Upper lobe of left lung (tissue), 4 donors: ENCODE measurements at regions not wholly inside any gene's neighbourhood (a gene's known extent, or its start where the extent isn't known, plus 50 kb on each side); places are given as distances from the start of the nearest gene placed in this dataset.

ENCODE experiments used
- CTCF ChIP-seq, 6 experiments: fragments of 450-650 bp in 4 of 6; fragments of 200-600 bp in 2 of 6; sonication (generic) in 2 of 6; IDR thresholded peaks; one replicate each; pipeline ENCODE4 v1.5.1; 2016 to 2019; ENCODE audit warnings: antibody characterized with exemption in 6 of 6
- EP300 ChIP-seq, 4 donors: sonication (generic); formaldehyde crosslinking; IDR thresholded peaks; one replicate each; pipeline ENCODE4 v1.5.1; 2017; ENCODE audit warnings: antibody characterized with exemption in 4 of 4, control low read depth in 2 of 4
- POLR2A ChIP-seq, 4 donors: fragments of 450-650 bp; IDR thresholded peaks; one replicate each; pipeline ENCODE4 v1.5.1; 2016 to 2017; ENCODE audit warnings: antibody characterized with exemption in 4 of 4, mild to moderate bottlenecking in 2 of 4

- TF ChIP-seq EP300 (IDR thresholded peaks at IDR 0.05): no peak
- peak in 1 of 6 experiments; percentile 5 for TF ChIP-seq CTCF (IDR thresholded peaks at IDR 0.05)
- TF ChIP-seq POLR2A (IDR thresholded peaks at IDR 0.05): no peak
These were observed 218.4 kb downstream of the ADAMTS15 start for GRCh38 chr11:130666781-130667251.
